ENCODE measurements at regions not wholly inside any gene's neighbourhood (a gene's known extent, or its start where the extent isn't known, plus 50 kb on each side); places are given as distances from the start of the nearest gene placed in this dataset.

- no peak for TF ChIP-seq PRDM6 (tag by site-specific recombination; IDR thresholded peaks at IDR 0.05)
- TF ChIP-seq CTCF (tag by site-specific recombination; IDR thresholded peaks at IDR 0.05): no peak
- TF ChIP-seq, protein P1, sequence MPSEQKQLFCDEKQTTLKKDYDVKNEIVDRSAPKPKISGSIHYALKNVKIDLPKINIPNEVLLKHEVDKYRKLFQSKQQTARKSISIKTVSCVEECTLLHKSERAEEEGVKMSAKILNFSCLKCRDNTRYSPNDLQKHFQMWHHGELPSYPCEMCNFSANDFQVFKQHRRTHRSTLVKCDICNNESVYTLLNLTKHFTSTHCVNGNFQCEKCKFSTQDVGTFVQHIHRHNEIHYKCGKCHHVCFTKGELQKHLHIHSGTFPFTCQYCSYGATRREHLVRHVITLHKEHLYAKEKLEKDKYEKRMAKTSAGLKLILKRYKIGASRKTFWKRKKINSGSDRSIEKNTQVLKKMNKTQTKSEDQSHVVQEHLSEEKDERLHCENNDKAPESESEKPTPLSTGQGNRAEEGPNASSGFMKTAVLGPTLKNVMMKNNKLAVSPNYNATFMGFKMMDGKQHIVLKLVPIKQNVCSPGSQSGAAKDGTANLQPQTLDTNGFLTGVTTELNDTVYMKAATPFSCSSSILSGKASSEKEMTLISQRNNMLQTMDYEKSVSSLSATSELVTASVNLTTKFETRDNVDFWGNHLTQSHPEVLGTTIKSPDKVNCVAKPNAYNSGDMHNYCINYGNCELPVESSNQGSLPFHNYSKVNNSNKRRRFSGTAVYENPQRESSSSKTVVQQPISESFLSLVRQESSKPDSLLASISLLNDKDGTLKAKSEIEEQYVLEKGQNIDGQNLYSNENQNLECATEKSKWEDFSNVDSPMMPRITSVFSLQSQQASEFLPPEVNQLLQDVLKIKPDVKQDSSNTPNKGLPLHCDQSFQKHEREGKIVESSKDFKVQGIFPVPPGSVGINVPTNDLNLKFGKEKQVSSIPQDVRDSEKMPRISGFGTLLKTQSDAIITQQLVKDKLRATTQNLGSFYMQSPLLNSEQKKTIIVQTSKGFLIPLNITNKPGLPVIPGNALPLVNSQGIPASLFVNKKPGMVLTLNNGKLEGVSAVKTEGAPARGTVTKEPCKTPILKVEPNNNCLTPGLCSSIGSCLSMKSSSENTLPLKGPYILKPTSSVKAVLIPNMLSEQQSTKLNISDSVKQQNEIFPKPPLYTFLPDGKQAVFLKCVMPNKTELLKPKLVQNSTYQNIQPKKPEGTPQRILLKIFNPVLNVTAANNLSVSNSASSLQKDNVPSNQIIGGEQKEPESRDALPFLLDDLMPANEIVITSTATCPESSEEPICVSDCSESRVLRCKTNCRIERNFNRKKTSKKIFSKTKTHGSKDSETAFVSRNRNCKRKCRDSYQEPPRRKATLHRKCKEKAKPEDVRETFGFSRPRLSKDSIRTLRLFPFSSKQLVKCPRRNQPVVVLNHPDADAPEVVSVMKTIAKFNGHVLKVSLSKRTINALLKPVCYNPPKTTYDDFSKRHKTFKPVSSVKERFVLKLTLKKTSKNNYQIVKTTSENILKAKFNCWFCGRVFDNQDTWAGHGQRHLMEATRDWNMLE (tag by site-specific recombination; conservative IDR thresholded peaks at IDR 0.05; ENCODE audit: low read depth): no peak
These were observed 623.3 kb upstream of the LRRTM4 start for GRCh38 chr2:78145395-78145996.

Data from HEK293 (cell line).